MM.1S (cell line): ENCODE measurements at regions not wholly inside any gene's neighbourhood (a gene's known extent, or its start where the extent isn't known, plus 50 kb on each side); places are given as distances from the start of the nearest gene placed in this dataset.

ENCODE experiments used
- DNase-seq: peaks from one replicate; pipeline ENCODE4 v3.0.0-alpha.2; 2015
- H2AFZ ChIP-seq: fragments of 300-600 bp; sonication (generic); 2 replicates; pipeline ENCODE4 v1.6.0; 2016; ENCODE audit warnings: antibody characterized with exemption, low read length
- H3F3A ChIP-seq: fragments of 300-600 bp; sonication (generic); 2 replicates; pipeline ENCODE4 v1.6.1; 2016; ENCODE audit warnings: mild to moderate bottlenecking, antibody characterized with exemption, low read length, moderate library complexity, mixed read lengths; ENCODE audit not compliant: insufficient read depth
- H3K27ac ChIP-seq: fragments of 300-600 bp; sonication (generic); 2 replicates; pipeline ENCODE4 v1.5.1; 2016; ENCODE audit warnings: mild to moderate bottlenecking, low read length
- H3K27me3 ChIP-seq: fragments of 300-600 bp; sonication (generic); replicated peaks from 2 replicates; pipeline ENCODE4 v1.6.0; 2016; ENCODE audit warnings: low read length; ENCODE audit not compliant: insufficient read depth
- H3K36me3 ChIP-seq: fragments of 300-600 bp; sonication (generic); replicated peaks from 2 replicates; pipeline ENCODE4 v1.6.1; 2016; ENCODE audit warnings: mild to moderate bottlenecking, low read length, mixed read lengths; ENCODE audit not compliant: insufficient read depth
- H3K4me1 ChIP-seq: fragments of 300-600 bp; sonication (generic); 2 replicates; pipeline ENCODE4 v1.6.1; 2016; ENCODE audit warnings: low read length, mixed read lengths
- H3K4me2 ChIP-seq: fragments of 300-600 bp; sonication (generic); 2 replicates; pipeline ENCODE4 v1.6.0; 2016; ENCODE audit warnings: low read depth, low read length
- H3K4me3 ChIP-seq: fragments of 300-600 bp; sonication (generic); 2 replicates; pipeline ENCODE4 v1.5.1; 2016; ENCODE audit warnings: low read length, mixed read lengths
- H3K79me2 ChIP-seq: fragments of 300-600 bp; sonication (generic); 2 replicates; pipeline ENCODE4 v1.6.1; 2016; ENCODE audit warnings: mixed run types, low read length, mixed read lengths
- H3K9ac ChIP-seq: fragments of 300-600 bp; sonication (generic); 2 replicates; pipeline ENCODE4 v1.6.1; 2016; ENCODE audit warnings: low read length, mixed read lengths
- H3K9me2 ChIP-seq: fragments of 300-600 bp; sonication (generic); replicated peaks from 2 replicates; pipeline ENCODE4 v1.6.1; 2016; ENCODE audit warnings: mild to moderate bottlenecking, low read length, mixed read lengths; ENCODE audit not compliant: insufficient read depth
- H3K9me3 ChIP-seq: fragments of 300-600 bp; sonication (generic); replicated peaks from 2 replicates; pipeline ENCODE4 v1.6.1; 2016; ENCODE audit warnings: mild to moderate bottlenecking, low read length, mixed read lengths; ENCODE audit not compliant: insufficient read depth
- H4K20me1 ChIP-seq: fragments of 300-600 bp; sonication (generic); 2 replicates; pipeline ENCODE4 v1.6.1; 2016; ENCODE audit warnings: mild to moderate bottlenecking, low read length, moderate library complexity, mixed read lengths; ENCODE audit not compliant: insufficient read depth
- EZH2 ChIP-seq: fragments of 300-600 bp; sonication (generic); optimal IDR thresholded peaks from 2 replicates; pipeline ENCODE3; 2017; ENCODE audit warnings: low read depth, mild to moderate bottlenecking, antibody characterized with exemption, low read length, mixed read lengths
- EZH2phosphoT487 ChIP-seq: fragments of 300-600 bp; sonication (generic); IDR thresholded peaks from 2 replicates; pipeline ENCODE4 v1.6.1; 2018; ENCODE audit warnings: antibody characterized with exemption, low read length
- TF ChIP-seq, protein P1 (sequence below): fragments of 300-600 bp; sonication (generic); IDR thresholded peaks from 2 replicates; pipeline ENCODE4 v1.5.1; 2016; ENCODE audit warnings: antibody characterized with exemption, low read length, mixed read lengths

DNA sequence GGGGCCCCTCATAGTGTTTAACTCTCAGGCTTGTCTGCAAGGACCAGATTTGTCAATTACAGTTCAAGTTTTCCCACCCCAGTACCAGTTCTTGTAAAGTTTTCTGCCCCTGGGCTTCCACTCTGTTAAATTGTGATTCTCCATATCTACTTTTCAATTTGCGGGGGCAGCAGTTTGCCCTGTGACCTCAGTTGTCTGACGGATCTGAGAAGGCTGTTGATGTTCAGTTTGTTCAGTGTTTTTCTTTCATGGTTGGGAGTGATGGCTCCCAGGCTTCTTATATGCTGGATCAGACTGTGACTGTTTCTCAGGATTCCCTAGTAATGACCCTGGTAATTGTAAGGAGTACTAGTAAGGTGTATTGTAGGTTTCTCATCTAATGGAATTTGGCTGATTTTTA is 101.0 kb upstream of the GGTLC1 start:
- Histone ChIP-seq H4K20me1 (no peaks in the 10 kb centered on the region), H3K4me1 (no peaks in the 10 kb centered on the region), H3F3A (no peaks in the 10 kb centered on the region), H3K4me2 (no peak overlapping the region), H3K79me2 (no peaks in the 10 kb centered on the region), H3K9me2 (no peaks in the 10 kb centered on the region), H3K9ac (no peak overlapping the region), H3K27me3 (no peaks in the 10 kb centered on the region), H3K4me3 (no peak overlapping the region), H2AFZ (no peak overlapping the region), H3K9me3 (no peaks in the 10 kb centered on the region), H3K27ac (no peak overlapping the region), H3K36me3 (no peaks in the 10 kb centered on the region)
- no peak for TF ChIP-seq EZH2phosphoT487
- TF ChIP-seq, protein P1, sequence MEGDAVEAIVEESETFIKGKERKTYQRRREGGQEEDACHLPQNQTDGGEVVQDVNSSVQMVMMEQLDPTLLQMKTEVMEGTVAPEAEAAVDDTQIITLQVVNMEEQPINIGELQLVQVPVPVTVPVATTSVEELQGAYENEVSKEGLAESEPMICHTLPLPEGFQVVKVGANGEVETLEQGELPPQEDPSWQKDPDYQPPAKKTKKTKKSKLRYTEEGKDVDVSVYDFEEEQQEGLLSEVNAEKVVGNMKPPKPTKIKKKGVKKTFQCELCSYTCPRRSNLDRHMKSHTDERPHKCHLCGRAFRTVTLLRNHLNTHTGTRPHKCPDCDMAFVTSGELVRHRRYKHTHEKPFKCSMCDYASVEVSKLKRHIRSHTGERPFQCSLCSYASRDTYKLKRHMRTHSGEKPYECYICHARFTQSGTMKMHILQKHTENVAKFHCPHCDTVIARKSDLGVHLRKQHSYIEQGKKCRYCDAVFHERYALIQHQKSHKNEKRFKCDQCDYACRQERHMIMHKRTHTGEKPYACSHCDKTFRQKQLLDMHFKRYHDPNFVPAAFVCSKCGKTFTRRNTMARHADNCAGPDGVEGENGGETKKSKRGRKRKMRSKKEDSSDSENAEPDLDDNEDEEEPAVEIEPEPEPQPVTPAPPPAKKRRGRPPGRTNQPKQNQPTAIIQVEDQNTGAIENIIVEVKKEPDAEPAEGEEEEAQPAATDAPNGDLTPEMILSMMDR, result no peak
- TF ChIP-seq EZH2, result no peak
- no peak for DNase-seq

DNA sequence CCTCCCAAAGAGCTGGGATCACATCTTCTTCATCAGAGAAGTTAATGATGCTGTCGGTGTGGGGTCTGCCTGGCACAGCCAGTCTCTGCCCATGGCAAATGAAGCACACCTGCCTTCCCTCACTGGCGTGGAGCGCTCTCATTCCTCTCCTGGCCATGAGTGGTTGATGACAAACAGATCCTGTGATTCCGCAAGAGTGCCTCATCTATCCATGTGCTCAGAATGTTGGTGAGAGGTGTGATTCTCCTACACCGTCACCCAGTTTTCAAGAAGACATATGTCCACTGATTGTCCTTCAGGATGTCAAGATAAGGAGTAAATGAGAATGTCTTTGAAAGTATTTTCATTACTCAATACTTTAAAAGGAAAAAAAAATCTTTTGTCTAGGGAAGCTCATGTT is 97.5 kb upstream of the GGTLC1 start:
- TF ChIP-seq EZH2phosphoT487 (no peak), EZH2 (no peak)
- TF ChIP-seq, protein P1, result no peak
- no peaks in the 10 kb centered on the region for H3K27me3 ChIP-seq
- H2AFZ ChIP-seq, result no peak overlapping the region
- H3K9me2 ChIP-seq, result no peaks in the 10 kb centered on the region
- H4K20me1 ChIP-seq, result no peaks in the 10 kb centered on the region
- H3K9ac ChIP-seq, result no peak overlapping the region
- H3K4me2 ChIP-seq, result no peak overlapping the region
- no peak overlapping the region for H3K27ac ChIP-seq
- H3K79me2 ChIP-seq, result no peaks in the 10 kb centered on the region
- H3F3A ChIP-seq, result no peaks in the 10 kb centered on the region
- H3K36me3 ChIP-seq, result no peaks in the 10 kb centered on the region
- no peaks in the 10 kb centered on the region for H3K4me1 ChIP-seq
- no peaks in the 10 kb centered on the region for H3K9me3 ChIP-seq
- no peak overlapping the region for H3K4me3 ChIP-seq
- DNase-seq, result no peak

DNA sequence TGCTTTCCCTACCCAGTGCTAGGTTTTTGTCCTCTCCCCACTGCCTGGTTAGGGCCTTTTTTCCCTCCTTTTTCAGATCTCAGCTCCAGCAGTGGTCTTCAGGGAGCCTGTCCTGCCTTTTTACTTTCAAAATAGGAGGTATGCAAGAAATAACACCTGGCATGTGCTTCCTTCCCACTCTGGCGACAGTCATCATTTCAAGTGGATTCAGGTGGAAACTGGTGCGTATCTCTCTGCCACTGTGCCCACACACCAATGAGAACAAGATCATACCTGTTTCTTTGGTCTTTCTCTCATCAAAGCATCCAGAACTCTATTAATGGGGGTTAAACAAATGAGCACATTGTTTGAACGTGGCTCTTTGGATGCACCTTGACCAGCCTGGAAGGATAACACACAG is 95.7 kb upstream of the GGTLC1 start:
- no peaks in the 10 kb centered on the region for H4K20me1 ChIP-seq
- H3K36me3 ChIP-seq, result no peaks in the 10 kb centered on the region
- H3K9ac ChIP-seq, result no peak overlapping the region
- no peaks in the 10 kb centered on the region for H3F3A ChIP-seq
- H3K4me1 ChIP-seq, result no peaks in the 10 kb centered on the region
- no peak overlapping the region for H3K4me3 ChIP-seq
- no peak overlapping the region for H3K4me2 ChIP-seq
- H3K79me2 ChIP-seq, result no peaks in the 10 kb centered on the region
- no peak for DNase-seq
- no peaks in the 10 kb centered on the region for H3K9me3 ChIP-seq
- H3K27me3 ChIP-seq, result no peaks in the 10 kb centered on the region
- no peak overlapping the region for H3K27ac ChIP-seq
- H3K9me2 ChIP-seq, result no peaks in the 10 kb centered on the region
- no peak for TF ChIP-seq EZH2
- TF ChIP-seq EZH2phosphoT487, result no peak
- TF ChIP-seq, protein P1, result no peak
- no peak overlapping the region for H2AFZ ChIP-seq
